GM19372 (cell line): ENCODE measurements at regions not wholly inside any gene's neighbourhood (a gene's known extent, or its start where the extent isn't known, plus 50 kb on each side); places are given as distances from the start of the nearest gene placed in this dataset.
"Not testable (repeated sequence)": the region's sequence is repeated elsewhere in the genome, so short reads cannot be mapped to it uniquely, and the experiment has no call there.

Experiments used
- ATAC-seq: cut with Tn5 transposase; IDR thresholded peaks from one replicate; pipeline ENCODE4 v1.9.1; 2021; ENCODE audit warnings: mild to moderate bottlenecking, low read depth, moderate library complexity; ENCODE audit not compliant: unreplicated experiment

GRCh38 chr3:81839504-81840094 lies 78.2 kb upstream of the GBE1 start:
- ATAC-seq, result no peak

GRCh38 chr3:81838457-81838856 lies 77.0 kb upstream of the GBE1 start:
- no peak for ATAC-seq

GRCh38 chr3:81837071-81837593 lies 75.7 kb upstream of the GBE1 start:
- ATAC-seq, result no peak

GRCh38 chr3:81829937-81830336 lies 68.5 kb upstream of the GBE1 start:
- ATAC-seq, result no peak

- not testable (repeated sequence) for ATAC-seq
Measured at GRCh38 chr3:81829272-81829671, 67.8 kb upstream of the GBE1 start.

GRCh38 chr3:81823882-81824395 lies 62.5 kb upstream of the GBE1 start:
- peak; percentile 93 for ATAC-seq

- no peak for ATAC-seq
Measured at GRCh38 chr3:81823086-81823485, 61.6 kb upstream of the GBE1 start.

- ATAC-seq, result peak; percentile 96
Measured at GRCh38 chr3:81816473-81817250, 55.2 kb upstream of the GBE1 start.

- not testable (repeated sequence) for ATAC-seq
Measured at GRCh38 chr3:81812098-81812497, 50.7 kb upstream of the GBE1 start.
